B cell (primary cell): ENCODE measurements at regions not wholly inside any gene's neighbourhood (a gene's known extent, or its start where the extent isn't known, plus 50 kb on each side); places are given as distances from the start of the nearest gene placed in this dataset.

Source experiments
- ATAC-seq: fragments of 200-7000 bp; cut with Tn5 transposase; one replicate; pipeline ENCODE4 v1.10.0; 2021; ENCODE audit warnings: low read depth, mild to moderate bottlenecking, moderate number of reproducible peaks, moderate library complexity
- CTCF ChIA-PET: fragments of 350-600 bp; sonication (Branson Sonifier 250); formaldehyde crosslinking; loops from one replicate; lab custom pipeline; 2021; ENCODE audit warnings: antibody characterized with exemption, inconsistent platforms; lab: Charles Lee
- POLR2A ChIA-PET: fragments of 350-600 bp; sonication (Branson Sonifier 250); formaldehyde crosslinking; loops from one replicate; lab custom pipeline; 2021; ENCODE audit warnings: antibody characterized with exemption; lab: Charles Lee
- DNase-seq: peaks from one replicate; pipeline ENCODE4 v3.0.0; 2013
- H2AFZ ChIP-seq: 2 replicates; pipeline ENCODE4 v1.6.1; 2012; ENCODE audit warnings: mild to moderate bottlenecking, low read depth, low read length; ENCODE audit not compliant: insufficient read depth, poor library complexity, severe bottlenecking
- H3K27ac ChIP-seq, 2 donors: 1 replicate in 1 of 2; 2 replicates in 1 of 2; pipeline ENCODE4 v1.5.1; 2012 to 2013; ENCODE audit warnings: low read length in 2 of 2, mild to moderate bottlenecking in 2 of 2, moderate library complexity in 1 of 2
- H3K27me3 ChIP-seq, 4 experiments: fragments of 200-600 bp in 1 of 4; sonication (generic) in 1 of 4; replicated peaks in 1 of 4; 1 replicate in 2 of 4; 2 replicates in 2 of 4; pipeline versions ENCODE4 v1.6.1 to v1.7.0; 2013 to 2016; ENCODE audit warnings: low read length in 3 of 4, mild to moderate bottlenecking in 2 of 4, mixed read lengths in 1 of 4, moderate library complexity in 1 of 4; ENCODE audit not compliant: insufficient read depth in 4 of 4, control insufficient read depth in 3 of 4; ENCODE audit errors: control extremely low read depth in 1 of 4
- H3K36me3 ChIP-seq, 2 experiments: replicated peaks in 1 of 2; 1 replicate in 1 of 2; 2 replicates in 1 of 2; pipeline versions ENCODE4 v1.6.1 to v1.7.1; 2013; ENCODE audit warnings: low read length in 1 of 2; ENCODE audit not compliant: insufficient read depth in 2 of 2, control insufficient read depth in 1 of 2; ENCODE audit errors: control extremely low read depth in 1 of 2, extremely low read depth in 1 of 2
- H3K4me1 ChIP-seq, 2 donors: fragments of 200-600 bp in 1 of 2; sonication (generic) in 1 of 2; 1 replicate in 1 of 2; 2 replicates in 1 of 2; pipeline versions ENCODE4 v1.5.1 to v1.6.1; 2013 to 2017; ENCODE audit warnings: low read length in 2 of 2; ENCODE audit not compliant: control insufficient read depth in 2 of 2, insufficient read depth in 2 of 2
- H3K4me2 ChIP-seq: replicated peaks from 2 replicates; pipeline ENCODE3; 2012; ENCODE audit warnings: mild to moderate bottlenecking, low read depth, low read length; ENCODE audit not compliant: poor library complexity, severe bottlenecking
- H3K4me3 ChIP-seq, 5 experiments: fragments of 200-600 bp in 1 of 5; sonication (generic) in 1 of 5; 1 replicate in 3 of 5; 2 replicates in 2 of 5; pipeline versions ENCODE4 v1.5.1 to v1.7.0; 2011 to 2016; ENCODE audit warnings: low read length in 4 of 5, mild to moderate bottlenecking in 4 of 5, low read depth in 2 of 5, control low read depth in 1 of 5, moderate library complexity in 1 of 5; ENCODE audit not compliant: insufficient read depth in 1 of 5; ENCODE audit errors: control extremely low read depth in 1 of 5, extremely low read depth in 1 of 5
- H3K79me2 ChIP-seq: fragments of 200-600 bp; sonication (generic); one replicate; pipeline ENCODE4 v1.6.0; 2016; ENCODE audit warnings: low read length; ENCODE audit not compliant: control insufficient read depth, insufficient read depth
- H3K9ac ChIP-seq: fragments of 200-600 bp; sonication (generic); 2 replicates; pipeline ENCODE4 v1.6.1; 2017; ENCODE audit warnings: mild to moderate bottlenecking, low read length, moderate library complexity
- H3K9me3 ChIP-seq, 3 donors: one replicate each; pipeline versions ENCODE4 v1.6.1 to v1.7.1; 2013; ENCODE audit warnings: low read length in 2 of 3; ENCODE audit not compliant: control insufficient read depth in 2 of 3, insufficient read depth in 1 of 3; ENCODE audit errors: control extremely low read depth in 1 of 3
- H4K20me1 ChIP-seq: 2 replicates; pipeline ENCODE4 v1.6.0; 2012; ENCODE audit warnings: mild to moderate bottlenecking, low read length; ENCODE audit not compliant: insufficient read depth, control insufficient read depth, poor library complexity, severe bottlenecking
- H3K27ac Mint-ChIP-seq: one replicate; pipeline ENCODE4 v1.8.0; 2021; ENCODE audit warnings: mixed read lengths
- H3K27me3 Mint-ChIP-seq: one replicate; pipeline ENCODE4 v1.8.0; 2021; ENCODE audit warnings: mixed read lengths
- H3K4me1 Mint-ChIP-seq: one replicate; pipeline ENCODE4 v1.8.0; 2021; ENCODE audit warnings: mixed read lengths
- H3K4me3 Mint-ChIP-seq: one replicate; pipeline ENCODE4 v1.8.0; 2021; ENCODE audit warnings: mixed read lengths
- H3K9me3 Mint-ChIP-seq: one replicate; pipeline ENCODE4 v1.8.0; 2022; ENCODE audit warnings: mixed read lengths; ENCODE audit not compliant: insufficient read depth
- EZH2 ChIP-seq: IDR thresholded peaks from 2 replicates; pipeline ENCODE4 v1.6.1; 2012; ENCODE audit warnings: borderline replicate concordance, low read depth, mild to moderate bottlenecking, moderate library complexity, low read length; ENCODE audit not compliant: insufficient read depth, poor library complexity, severe bottlenecking
- intact Hi-C: fragments of 100-400 bp; cut with micrococcal nuclease; formaldehyde crosslinking; loops from one replicate; pipeline ENCODE4 v1.10.0; 2022
- TF ChIP-seq, protein P1 (sequence below): fragments of 200-600 bp; IDR thresholded peaks from one replicate; pipeline ENCODE4 v1.8.0; 2022; ENCODE audit warnings: antibody characterized with exemption, mild to moderate bottlenecking

DNA sequence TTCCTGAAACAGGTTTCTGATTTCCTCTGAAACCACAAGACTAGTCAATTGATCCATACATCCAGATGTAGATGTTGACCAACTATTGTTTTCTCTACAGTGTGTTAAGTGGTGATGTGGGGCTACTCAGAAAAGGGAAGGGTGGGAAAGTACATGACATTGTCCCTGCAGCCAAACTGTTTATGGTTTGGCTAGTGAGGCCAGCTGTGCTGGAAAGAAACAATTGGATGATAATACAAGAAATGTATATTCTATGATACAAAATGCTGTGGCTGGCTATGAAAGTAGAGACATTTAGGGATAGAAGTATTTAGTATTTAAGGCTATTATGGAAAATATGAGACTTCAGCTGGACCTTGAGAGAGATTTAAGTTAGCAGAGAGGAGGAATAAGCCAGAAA, 244.5 kb downstream of the ADGRL2 start:
- H3K27me3 Mint-ChIP-seq, result no peaks in the 10 kb centered on the region
- H3K4me2 ChIP-seq, result no peak overlapping the region
- H3K4me1 ChIP-seq, result no peaks in the 10 kb centered on the region
- no peaks in the 10 kb centered on the region for H3K79me2 ChIP-seq
- ChIA-PET POLR2A (no interaction called here), CTCF (no interaction called here)
- no peaks in the 10 kb centered on the region for H3K4me1 Mint-ChIP-seq
- H3K4me3 Mint-ChIP-seq, result no peak overlapping the region
- H4K20me1 ChIP-seq, result no peaks in the 10 kb centered on the region
- H3K27ac Mint-ChIP-seq, result no peak overlapping the region
- no peak overlapping the region for H2AFZ ChIP-seq
- ATAC-seq (no peak), DNase-seq (no peak)
- H3K9me3 Mint-ChIP-seq, result no peaks in the 10 kb centered on the region
- no peaks in the 10 kb centered on the region for H3K36me3 ChIP-seq
- H3K27me3 ChIP-seq, result no peaks in the 10 kb centered on the region
- H3K27ac ChIP-seq, result no peak overlapping the region
- intact Hi-C loops, result no loop called here
- H3K9me3 ChIP-seq, result peaks cover 0 to 3% (median 0%) of the 10 kb centered on the region in 3 donors
- no peak overlapping the region for H3K9ac ChIP-seq
- no peak overlapping the region for H3K4me3 ChIP-seq
- no peak for TF ChIP-seq EZH2
- TF ChIP-seq, protein P1, sequence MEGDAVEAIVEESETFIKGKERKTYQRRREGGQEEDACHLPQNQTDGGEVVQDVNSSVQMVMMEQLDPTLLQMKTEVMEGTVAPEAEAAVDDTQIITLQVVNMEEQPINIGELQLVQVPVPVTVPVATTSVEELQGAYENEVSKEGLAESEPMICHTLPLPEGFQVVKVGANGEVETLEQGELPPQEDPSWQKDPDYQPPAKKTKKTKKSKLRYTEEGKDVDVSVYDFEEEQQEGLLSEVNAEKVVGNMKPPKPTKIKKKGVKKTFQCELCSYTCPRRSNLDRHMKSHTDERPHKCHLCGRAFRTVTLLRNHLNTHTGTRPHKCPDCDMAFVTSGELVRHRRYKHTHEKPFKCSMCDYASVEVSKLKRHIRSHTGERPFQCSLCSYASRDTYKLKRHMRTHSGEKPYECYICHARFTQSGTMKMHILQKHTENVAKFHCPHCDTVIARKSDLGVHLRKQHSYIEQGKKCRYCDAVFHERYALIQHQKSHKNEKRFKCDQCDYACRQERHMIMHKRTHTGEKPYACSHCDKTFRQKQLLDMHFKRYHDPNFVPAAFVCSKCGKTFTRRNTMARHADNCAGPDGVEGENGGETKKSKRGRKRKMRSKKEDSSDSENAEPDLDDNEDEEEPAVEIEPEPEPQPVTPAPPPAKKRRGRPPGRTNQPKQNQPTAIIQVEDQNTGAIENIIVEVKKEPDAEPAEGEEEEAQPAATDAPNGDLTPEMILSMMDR, result no peak

DNA sequence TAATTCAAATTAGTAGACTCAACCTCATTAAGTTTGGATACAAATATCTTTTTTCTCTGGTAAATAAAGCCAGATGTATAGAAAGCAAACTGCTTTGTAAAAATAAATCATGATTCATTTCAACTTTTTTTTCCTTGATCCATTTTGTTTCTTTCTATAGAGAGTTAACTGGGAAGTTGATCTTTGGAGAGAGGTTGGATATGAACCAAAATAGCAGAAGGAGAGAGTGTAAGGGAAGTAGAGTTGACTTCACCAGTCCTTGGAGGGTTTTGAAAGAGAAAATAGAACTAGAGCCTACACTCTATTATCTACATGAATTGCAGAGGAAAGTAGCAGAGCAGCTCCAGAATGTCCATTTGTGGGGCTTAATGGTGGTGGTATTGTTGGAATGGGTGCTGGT, 243.8 kb downstream of the ADGRL2 start:
- H3K9me3 Mint-ChIP-seq, result no peaks in the 10 kb centered on the region

More for the DNA sequence above, 243.8 kb downstream of the ADGRL2 start:
- TF ChIP-seq, protein P1, result no peak
- no peak for TF ChIP-seq EZH2
- Mint-ChIP-seq H3K4me3 (no peak overlapping the region), H3K27me3 (no peaks in the 10 kb centered on the region), H3K4me1 (no peaks in the 10 kb centered on the region), H3K27ac (no peak overlapping the region)
- Histone ChIP-seq H3K36me3 (no peaks in the 10 kb centered on the region), H3K27ac (no peak overlapping the region), H2AFZ (no peak overlapping the region), H3K9me3 (peaks cover 0 to 3% (median 0%) of the 10 kb centered on the region in 3 donors), H3K4me3 (no peak overlapping the region), H3K79me2 (no peaks in the 10 kb centered on the region), H3K9ac (no peak overlapping the region), H3K4me1 (no peaks in the 10 kb centered on the region), H3K4me2 (no peak overlapping the region), H4K20me1 (no peaks in the 10 kb centered on the region), H3K27me3 (no peaks in the 10 kb centered on the region)
- DNase-seq (no peak), ATAC-seq (no peak)
- ChIA-PET POLR2A (no interaction called here), CTCF (no interaction called here)
- intact Hi-C loops, result no loop called here
